GM23248 (cell line): ENCODE measurements at regions not wholly inside any gene's neighbourhood (a gene's known extent, or its start where the extent isn't known, plus 50 kb on each side); places are given as distances from the start of the nearest gene placed in this dataset.

ENCODE experiments used
- DNase-seq: peaks from one replicate; pipeline ENCODE4 v3.0.0-alpha.2; 2015
- H2AFZ ChIP-seq: fragments of 200-600 bp; sonication (generic); 2 replicates; pipeline ENCODE4 v1.6.1; 2016; ENCODE audit warnings: antibody characterized with exemption
- H3F3A ChIP-seq: fragments of 200-600 bp; sonication (generic); 2 replicates; pipeline ENCODE4 v1.6.1; 2016; ENCODE audit warnings: mild to moderate bottlenecking, antibody characterized with exemption, mixed run types; ENCODE audit not compliant: insufficient read depth
- H3K27ac ChIP-seq: fragments of 200-600 bp; sonication (generic); 2 replicates; pipeline ENCODE4 v1.5.1; 2016; ENCODE audit warnings: mild to moderate bottlenecking
- H3K27me3 ChIP-seq: fragments of 200-600 bp; sonication (generic); replicated peaks from 2 replicates; pipeline ENCODE4 v1.6.1; 2016; ENCODE audit warnings: mild to moderate bottlenecking; ENCODE audit not compliant: insufficient read depth
- H3K36me3 ChIP-seq: fragments of 200-600 bp; sonication (generic); 2 replicates; pipeline ENCODE4 v1.6.1; 2016; ENCODE audit warnings: low read depth, mild to moderate bottlenecking
- H3K4me1 ChIP-seq: fragments of 200-600 bp; sonication (generic); 2 replicates; pipeline ENCODE4 v1.6.1; 2016; ENCODE audit warnings: mild to moderate bottlenecking; ENCODE audit not compliant: insufficient read depth
- H3K4me2 ChIP-seq: fragments of 200-600 bp; sonication (generic); one replicate; pipeline ENCODE4 v1.6.1; 2016; ENCODE audit warnings: mild to moderate bottlenecking; ENCODE audit not compliant: unreplicated experiment
- H3K4me3 ChIP-seq: fragments of 200-600 bp; sonication (generic); 2 replicates; pipeline ENCODE4 v1.5.1; 2016; ENCODE audit warnings: mild to moderate bottlenecking
- H3K79me2 ChIP-seq: fragments of 200-600 bp; sonication (generic); 2 replicates; pipeline ENCODE4 v1.6.1; 2016; ENCODE audit warnings: mild to moderate bottlenecking; ENCODE audit not compliant: insufficient read depth
- H3K9ac ChIP-seq: fragments of 200-600 bp; sonication (generic); 2 replicates; pipeline ENCODE4 v1.6.1; 2016; ENCODE audit warnings: mild to moderate bottlenecking
- H3K9me2 ChIP-seq: fragments of 200-600 bp; sonication (generic); 2 replicates; pipeline ENCODE4 v1.6.1; 2016; ENCODE audit warnings: mixed run types, mild to moderate bottlenecking, moderate library complexity; ENCODE audit not compliant: insufficient read depth
- H3K9me3 ChIP-seq: fragments of 200-600 bp; sonication (generic); one replicate; pipeline ENCODE4 v1.6.1; 2017; ENCODE audit warnings: low read depth
- H4K20me1 ChIP-seq: fragments of 200-600 bp; sonication (generic); 2 replicates; pipeline ENCODE4 v1.6.0; 2016; ENCODE audit not compliant: insufficient read depth
- EZH2 ChIP-seq: fragments of 200-600 bp; sonication (generic); IDR thresholded peaks from 2 replicates; pipeline ENCODE4 v1.6.1; 2018; ENCODE audit warnings: antibody characterized with exemption, mild to moderate bottlenecking; ENCODE audit not compliant: insufficient read depth, poor library complexity, severe bottlenecking
- EZH2phosphoT487 ChIP-seq: fragments of 200-600 bp; sonication (generic); IDR thresholded peaks from 2 replicates; pipeline ENCODE4 v1.6.1; 2018; ENCODE audit warnings: antibody characterized with exemption, moderate library complexity, mild to moderate bottlenecking, low read depth; ENCODE audit not compliant: insufficient read depth
- WGBS, 2 experiments: methylation state at CpG; one replicate each; pipeline ENCODE4 v1.1.6; 2015 to 2017; ENCODE audit warnings: low lambda C conversion rate in 2 of 2, low coverage in 1 of 2; ENCODE audit errors: missing lambda C conversion rate in 2 of 2; 5-methylcytosine and 5-hydroxymethylcytosine counted together
- in situ Hi-C: fragments of 300-500 bp; cut with MboI; formaldehyde crosslinking; loops from 2 replicates; pipeline ENCODE4 v1.15.0; 2020

GRCh38 chr13:64884976-64885375 lies 2345.2 kb downstream of the PCDH9 start:
- WGBS, 2 experiments = 20 to 25% methylated on average over 2 of the region's 2 CpGs
- H3F3A ChIP-seq = no peaks in the 10 kb centered on the region
- DNase-seq = no peak
- no peaks in the 10 kb centered on the region for H3K4me1 ChIP-seq
- no peak overlapping the region for H2AFZ ChIP-seq
- no peaks in the 10 kb centered on the region for H3K27me3 ChIP-seq
- H3K27ac ChIP-seq = no peak overlapping the region
- no peaks in the 10 kb centered on the region for H3K36me3 ChIP-seq
- no peak overlapping the region for H3K9ac ChIP-seq
- no peaks in the 10 kb centered on the region for H4K20me1 ChIP-seq
- H3K4me2 ChIP-seq = no peak overlapping the region
- H3K79me2 ChIP-seq = no peaks in the 10 kb centered on the region
- no peaks in the 10 kb centered on the region for H3K9me2 ChIP-seq
- no peak overlapping the region for H3K4me3 ChIP-seq
- in situ Hi-C loops = no loop called here
- H3K9me3 ChIP-seq = no peaks in the 10 kb centered on the region
- TF ChIP-seq EZH2 (no peak), EZH2phosphoT487 (no peak)

- H3K4me1 ChIP-seq = no peaks in the 10 kb centered on the region
- no peaks in the 10 kb centered on the region for H3F3A ChIP-seq
- no peaks in the 10 kb centered on the region for H3K36me3 ChIP-seq
- H3K27ac ChIP-seq = no peak overlapping the region
- no peaks in the 10 kb centered on the region for H3K27me3 ChIP-seq
- H4K20me1 ChIP-seq = no peaks in the 10 kb centered on the region
- whole genome bisulfite sequencing, 2 experiments = 36 to 44% methylated on average over 3 of the region's 3 CpGs
- no peak overlapping the region for H3K4me2 ChIP-seq
- DNase-seq = no peak
- H2AFZ ChIP-seq = no peak overlapping the region
- H3K9ac ChIP-seq = no peak overlapping the region
- H3K9me3 ChIP-seq = peaks cover 5% of the 10 kb centered on the region
- H3K79me2 ChIP-seq = no peaks in the 10 kb centered on the region
- no peaks in the 10 kb centered on the region for H3K9me2 ChIP-seq
- in situ Hi-C loops = no loop called here
- H3K4me3 ChIP-seq = no peak overlapping the region
- no peak for TF ChIP-seq EZH2
- TF ChIP-seq EZH2phosphoT487 = no peak
Measured at GRCh38 chr13:64877176-64877575, 2353.0 kb downstream of the PCDH9 start.

GRCh38 chr13:64871742-64872141 lies 2358.4 kb downstream of the PCDH9 start:
- H3K4me3 ChIP-seq = no peak overlapping the region
- no peak for TF ChIP-seq EZH2phosphoT487
- peaks cover 5% of the 10 kb centered on the region for H3K9me3 ChIP-seq
- no peak overlapping the region for H3K9ac ChIP-seq
- 43 to 44% methylated on average over 5 of the region's 5 CpGs for WGBS, 2 experiments
- no peak overlapping the region for H2AFZ ChIP-seq
- H3F3A ChIP-seq = no peaks in the 10 kb centered on the region
- no peaks in the 10 kb centered on the region for H3K27me3 ChIP-seq
- H3K79me2 ChIP-seq = no peaks in the 10 kb centered on the region
- no peak overlapping the region for H3K4me2 ChIP-seq
- in situ Hi-C loops = no loop called here
- H3K4me1 ChIP-seq = no peaks in the 10 kb centered on the region
- H3K9me2 ChIP-seq = no peaks in the 10 kb centered on the region
- no peaks in the 10 kb centered on the region for H3K36me3 ChIP-seq
- DNase-seq = no peak
- no peaks in the 10 kb centered on the region for H4K20me1 ChIP-seq
- no peak overlapping the region for H3K27ac ChIP-seq

- H3K79me2 ChIP-seq = no peaks in the 10 kb centered on the region
- WGBS, 2 experiments = 22 to 32% methylated on average over 3 of the region's 3 CpGs
- in situ Hi-C loops = no loop called here
- TF ChIP-seq EZH2phosphoT487 (no peak), EZH2 (no peak)
- no peaks in the 10 kb centered on the region for H3K4me1 ChIP-seq
- no peak overlapping the region for H3K9ac ChIP-seq
- no peaks in the 10 kb centered on the region for H4K20me1 ChIP-seq
- no peaks in the 10 kb centered on the region for H3K9me2 ChIP-seq
- H3K27me3 ChIP-seq = no peaks in the 10 kb centered on the region
- no peak overlapping the region for H3K27ac ChIP-seq
- no peak overlapping the region for H3K4me2 ChIP-seq
- no peaks in the 10 kb centered on the region for H3K36me3 ChIP-seq
- H3F3A ChIP-seq = no peaks in the 10 kb centered on the region
- H3K9me3 ChIP-seq = peaks cover 5% of the 10 kb centered on the region
- H3K4me3 ChIP-seq = no peak overlapping the region
- H2AFZ ChIP-seq = no peak overlapping the region
- no peak for DNase-seq
Measured at GRCh38 chr13:64869539-64869938, 2360.6 kb downstream of the PCDH9 start.

- no peaks in the 10 kb centered on the region for H3K79me2 ChIP-seq
- no peaks in the 10 kb centered on the region for H3K9me2 ChIP-seq
- no peak overlapping the region for H3K27ac ChIP-seq
- H3K4me2 ChIP-seq = no peak overlapping the region
- no peaks in the 10 kb centered on the region for H3F3A ChIP-seq
- H3K36me3 ChIP-seq = no peaks in the 10 kb centered on the region
- no peak for DNase-seq
- in situ Hi-C loops = no loop called here
- H4K20me1 ChIP-seq = no peaks in the 10 kb centered on the region
- TF ChIP-seq EZH2phosphoT487 (no peak), EZH2 (no peak)
- no peak overlapping the region for H3K4me3 ChIP-seq
- H3K4me1 ChIP-seq = no peaks in the 10 kb centered on the region
- no peak overlapping the region for H2AFZ ChIP-seq
- 1 to 2% methylated on average over 2 of the region's 2 CpGs for WGBS, 2 experiments
- no peak overlapping the region for H3K9ac ChIP-seq
- H3K9me3 ChIP-seq = peaks cover 2% of the 10 kb centered on the region
- no peaks in the 10 kb centered on the region for H3K27me3 ChIP-seq
Measured at GRCh38 chr13:64867856-64868255, 2362.3 kb downstream of the PCDH9 start.
